GM12892 (cell line): ENCODE measurements at regions not wholly inside any gene's neighbourhood (a gene's known extent, or its start where the extent isn't known, plus 50 kb on each side); places are given as distances from the start of the nearest gene placed in this dataset.

Experiments used
- POLR2A ChIP-seq: IDR thresholded peaks from 2 replicates; pipeline ENCODE4 v1.6.1; 2011; ENCODE audit warnings: low read depth, low read length, control low read depth
- POLR2AphosphoS5 ChIP-seq: IDR thresholded peaks from 2 replicates; pipeline ENCODE4 v1.6.1; 2011; ENCODE audit warnings: low read depth, low read length, control low read depth
- TAF1 ChIP-seq: IDR thresholded peaks from 2 replicates; pipeline ENCODE4 v1.6.1; 2011; ENCODE audit warnings: low read depth, mild to moderate bottlenecking, control low read depth, low read length, borderline replicate concordance

DNA sequence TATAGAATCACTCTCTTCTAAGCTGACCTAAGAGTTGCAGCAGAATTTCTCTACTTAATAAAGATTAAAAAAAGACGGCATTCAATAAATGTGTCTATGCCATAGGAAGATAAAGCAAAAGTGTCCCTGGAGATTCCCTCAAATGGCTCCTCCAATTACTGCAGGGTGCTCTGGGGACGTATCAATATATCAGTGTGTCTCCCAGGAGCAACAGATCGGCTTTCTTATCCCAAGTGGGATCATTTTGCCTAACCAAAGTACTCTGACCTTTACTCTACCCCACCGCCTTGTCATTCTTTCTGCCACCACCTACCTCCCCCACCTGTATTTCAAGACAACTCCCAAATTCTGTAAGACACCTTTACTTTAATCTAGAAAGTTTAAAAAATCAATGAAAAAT lies 202.0 kb upstream of the SEMA3C start:
- TF ChIP-seq POLR2AphosphoS5 (no peak), POLR2A (no peak), TAF1 (no peak)
